Keratinocyte (primary cell): ENCODE measurements at regions not wholly inside any gene's neighbourhood (a gene's known extent, or its start where the extent isn't known, plus 50 kb on each side); places are given as distances from the start of the nearest gene placed in this dataset.

Experiments used
- EZH2 ChIP-seq: IDR thresholded peaks from one replicate; pipeline ENCODE4 v1.6.1; 2012; ENCODE audit warnings: inconsistent platforms, mild to moderate bottlenecking, low read length, moderate library complexity
- TF ChIP-seq, protein P1 (sequence below), 3 experiments: IDR thresholded peaks in 1 of 3; conservative IDR thresholded peaks in 1 of 3; optimal IDR thresholded peaks in 1 of 3; 2 replicates in 2 of 3; 3 replicates in 1 of 3; pipeline versions ENCODE3 to v1.5.1; 2011; ENCODE audit warnings: low read length in 3 of 3, mild to moderate bottlenecking in 3 of 3, moderate library complexity in 2 of 3, control low read depth in 1 of 3, inconsistent platforms in 1 of 3; ENCODE audit not compliant: insufficient read depth in 2 of 3; ENCODE audit errors: extremely low read depth in 1 of 3

DNA sequence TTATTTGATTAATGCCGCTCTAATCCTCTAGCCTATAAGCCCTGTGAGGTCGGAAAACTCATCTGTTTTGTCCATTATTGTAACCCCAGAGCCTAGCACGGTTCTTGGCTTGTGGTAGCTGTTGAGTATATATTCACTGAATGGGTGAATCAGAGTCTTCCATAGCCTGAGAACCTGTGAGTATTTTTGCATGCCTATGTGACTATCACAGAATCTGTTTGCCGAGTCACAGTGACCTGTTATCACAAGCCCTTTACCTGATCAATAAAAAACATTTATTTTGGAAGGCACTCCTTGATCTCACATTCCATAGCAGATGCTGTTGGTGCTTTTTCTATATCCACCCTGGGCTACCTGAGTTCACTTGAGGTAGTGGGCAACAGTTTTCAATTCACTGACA lies 125.0 kb upstream of the STC2 start:
- TF ChIP-seq, protein P1, sequence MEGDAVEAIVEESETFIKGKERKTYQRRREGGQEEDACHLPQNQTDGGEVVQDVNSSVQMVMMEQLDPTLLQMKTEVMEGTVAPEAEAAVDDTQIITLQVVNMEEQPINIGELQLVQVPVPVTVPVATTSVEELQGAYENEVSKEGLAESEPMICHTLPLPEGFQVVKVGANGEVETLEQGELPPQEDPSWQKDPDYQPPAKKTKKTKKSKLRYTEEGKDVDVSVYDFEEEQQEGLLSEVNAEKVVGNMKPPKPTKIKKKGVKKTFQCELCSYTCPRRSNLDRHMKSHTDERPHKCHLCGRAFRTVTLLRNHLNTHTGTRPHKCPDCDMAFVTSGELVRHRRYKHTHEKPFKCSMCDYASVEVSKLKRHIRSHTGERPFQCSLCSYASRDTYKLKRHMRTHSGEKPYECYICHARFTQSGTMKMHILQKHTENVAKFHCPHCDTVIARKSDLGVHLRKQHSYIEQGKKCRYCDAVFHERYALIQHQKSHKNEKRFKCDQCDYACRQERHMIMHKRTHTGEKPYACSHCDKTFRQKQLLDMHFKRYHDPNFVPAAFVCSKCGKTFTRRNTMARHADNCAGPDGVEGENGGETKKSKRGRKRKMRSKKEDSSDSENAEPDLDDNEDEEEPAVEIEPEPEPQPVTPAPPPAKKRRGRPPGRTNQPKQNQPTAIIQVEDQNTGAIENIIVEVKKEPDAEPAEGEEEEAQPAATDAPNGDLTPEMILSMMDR (optimal IDR thresholded peaks at IDR 0.05 in 1 of 3, IDR thresholded peaks at IDR 0.05 in 1 of 3, conservative IDR thresholded peaks at IDR 0.05 in 1 of 3; ENCODE audit: extremely low read depth in 1 of 3, insufficient read depth in 2 of 3, low read length in 3 of 3), result no peak
- TF ChIP-seq EZH2, result no peak
